Pancreas (tissue), 10 donors: ENCODE measurements at regions not wholly inside any gene's neighbourhood (a gene's known extent, or its start where the extent isn't known, plus 50 kb on each side); places are given as distances from the start of the nearest gene placed in this dataset.

Experiments used
- ATAC-seq, 4 donors: fragments of 200-7000 bp; cut with Tn5 transposase; one replicate each; pipeline versions ENCODE4 v1.8.0 to v1.9.1; 2020; ENCODE audit warnings: mild to moderate bottlenecking in 4 of 4, moderate library complexity in 4 of 4
- DNase-seq, 6 donors: peaks; one replicate each; pipeline ENCODE4 v3.0.0-alpha.2; 2020
- FAIRE-seq: peaks from 2 replicates; lab custom pipeline; 2012; peaks lifted over from hg19 to GRCh38; lab: Jason Lieb, UNC
- H3K27ac ChIP-seq, 4 donors: fragments of 200-600 bp; sonication (generic); 1 replicate in 3 of 4; 2 replicates in 1 of 4; pipeline versions ENCODE4 v1.5.0 to v1.8.0; 2020
- H3K27me3 ChIP-seq, 4 donors: fragments of 200-600 bp; one replicate each; pipeline ENCODE4 v1.8.0; 2021
- H3K36me3 ChIP-seq, 3 donors: fragments of 200-600 bp; sonication (generic) in 1 of 3; one replicate each; pipeline versions ENCODE4 v1.5.0 to v1.8.0; 2020 to 2021
- H3K4me1 ChIP-seq, 3 donors: fragments of 200-600 bp; one replicate each; pipeline ENCODE4 v1.8.0; 2021
- H3K4me3 ChIP-seq, 4 donors: fragments of 200-600 bp; sonication (generic) in 2 of 4; one replicate each; pipeline versions ENCODE4 v1.5.0 to v1.8.0; 2020 to 2021
- H3K9me3 ChIP-seq, 4 donors: fragments of 200-600 bp; one replicate each; pipeline ENCODE4 v1.8.0; 2021
- WGBS, 2 donors: extraction: QIAGEN DNeasy Blood & Tissue Kit; methylation state at CpG; one replicate each; pipeline ENCODE4 v1.1.7; 2013; 5-methylcytosine and 5-hydroxymethylcytosine counted together
- intact Hi-C, 3 donors: fragments of 100-400 bp; cut with DNase I; formaldehyde crosslinking; loops; one replicate each; pipeline versions ENCODE4 v1.11.1 to v1.14.2; 2022
- TF ChIP-seq, protein P1 (sequence below), 4 donors: fragments of 200-600 bp; sonication (generic) in 3 of 4; IDR thresholded peaks; one replicate each; pipeline versions ENCODE4 v1.5.0 to v1.8.0; 2021; ENCODE audit warnings: antibody characterized with exemption in 4 of 4
- donor health status: healthy with polysubstance abuse.
- donor health status: DM: no; HTN: no; CAD: no; lungs with moderate emphysema.
- donor health status: DM: no; HTN: no; CAD: no.
- donor health status: control.
- donor health status: control.
- donor health status: Bipolar disorder and iron deficiency.
- donor health status: DM: yes; HTN: yes; CAD: no.
- donor health status: DM: no; HTN: no; CAD: no.
- donor health status: DM: no; HTN: no; CAD: no.
- donor health status: DM: yes; HTN: yes; CAD: no.

GRCh38 chr2:146392631-146393030, 1452.2 kb upstream of the ACVR2A start:
- DNase-seq (no peak), FAIRE-seq (no peak), ATAC-seq (no peak)
- intact Hi-C loops = no loop called here
- Histone ChIP-seq H3K27me3 (no peaks in the 10 kb centered on the region), H3K4me1 (no peaks in the 10 kb centered on the region), H3K27ac (no peak overlapping the region), H3K9me3 (no peaks in the 10 kb centered on the region), H3K4me3 (no peak overlapping the region), H3K36me3 (no peaks in the 10 kb centered on the region)
- WGBS, 2 donors = 75 to 76% methylated on average over 8 of the region's 8 CpGs
- TF ChIP-seq, protein P1, sequence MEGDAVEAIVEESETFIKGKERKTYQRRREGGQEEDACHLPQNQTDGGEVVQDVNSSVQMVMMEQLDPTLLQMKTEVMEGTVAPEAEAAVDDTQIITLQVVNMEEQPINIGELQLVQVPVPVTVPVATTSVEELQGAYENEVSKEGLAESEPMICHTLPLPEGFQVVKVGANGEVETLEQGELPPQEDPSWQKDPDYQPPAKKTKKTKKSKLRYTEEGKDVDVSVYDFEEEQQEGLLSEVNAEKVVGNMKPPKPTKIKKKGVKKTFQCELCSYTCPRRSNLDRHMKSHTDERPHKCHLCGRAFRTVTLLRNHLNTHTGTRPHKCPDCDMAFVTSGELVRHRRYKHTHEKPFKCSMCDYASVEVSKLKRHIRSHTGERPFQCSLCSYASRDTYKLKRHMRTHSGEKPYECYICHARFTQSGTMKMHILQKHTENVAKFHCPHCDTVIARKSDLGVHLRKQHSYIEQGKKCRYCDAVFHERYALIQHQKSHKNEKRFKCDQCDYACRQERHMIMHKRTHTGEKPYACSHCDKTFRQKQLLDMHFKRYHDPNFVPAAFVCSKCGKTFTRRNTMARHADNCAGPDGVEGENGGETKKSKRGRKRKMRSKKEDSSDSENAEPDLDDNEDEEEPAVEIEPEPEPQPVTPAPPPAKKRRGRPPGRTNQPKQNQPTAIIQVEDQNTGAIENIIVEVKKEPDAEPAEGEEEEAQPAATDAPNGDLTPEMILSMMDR (IDR thresholded peaks at IDR 0.05) = no peak

- no peak for DNase-seq
- no peaks in the 10 kb centered on the region for H3K36me3 ChIP-seq
Observed at GRCh38 chr2:146392186-146392585, 1452.6 kb upstream of the ACVR2A start.

DNA sequence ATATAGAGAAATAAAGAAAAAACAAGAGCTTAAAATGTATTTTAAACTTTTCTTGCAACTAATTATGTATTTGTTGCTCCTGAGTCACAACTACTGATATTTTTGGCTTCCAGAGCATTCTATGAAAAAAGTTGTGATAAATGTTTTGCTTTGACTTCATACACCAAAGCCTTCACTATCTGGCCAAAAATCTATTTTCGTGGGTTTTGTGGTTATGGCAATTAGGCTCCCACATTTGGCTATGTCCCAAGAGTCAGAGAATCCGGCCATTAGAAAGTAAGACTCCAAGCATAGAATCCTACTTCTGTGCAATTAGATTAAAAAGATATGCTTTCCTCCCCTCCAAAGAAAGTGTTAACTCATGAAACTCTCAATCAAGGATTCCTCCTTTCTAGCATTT, 1456.1 kb upstream of the ACVR2A start:
- DNase-seq = no peak
- Histone ChIP-seq H3K4me1 (no peaks in the 10 kb centered on the region), H3K9me3 (no peaks in the 10 kb centered on the region), H3K27ac (no peak overlapping the region), H3K36me3 (no peaks in the 10 kb centered on the region), H3K4me3 (no peak overlapping the region), H3K27me3 (no peaks in the 10 kb centered on the region)
- intact Hi-C loops = no loop called here
- TF ChIP-seq, protein P1 (IDR thresholded peaks at IDR 0.05) = no peak
- FAIRE-seq = no peak
- WGBS, 2 donors = 62 to 64% methylated on average over 2 of the region's 2 CpGs
- ATAC-seq = no peak

More at GRCh38 chr2:146392186-146392585, 1452.6 kb upstream of the ACVR2A start:
- TF ChIP-seq, protein P1 (IDR thresholded peaks at IDR 0.05) = no peak
- WGBS, 2 donors = 76 to 90% methylated on average over 10 of the region's 10 CpGs
- H3K27me3 ChIP-seq = no peaks in the 10 kb centered on the region
- H3K27ac ChIP-seq = no peak overlapping the region
- intact Hi-C loops = no loop called here
- FAIRE-seq = no peak
- no peaks in the 10 kb centered on the region for H3K4me1 ChIP-seq
- H3K9me3 ChIP-seq = no peaks in the 10 kb centered on the region
- no peak for ATAC-seq
- no peak overlapping the region for H3K4me3 ChIP-seq

DNA sequence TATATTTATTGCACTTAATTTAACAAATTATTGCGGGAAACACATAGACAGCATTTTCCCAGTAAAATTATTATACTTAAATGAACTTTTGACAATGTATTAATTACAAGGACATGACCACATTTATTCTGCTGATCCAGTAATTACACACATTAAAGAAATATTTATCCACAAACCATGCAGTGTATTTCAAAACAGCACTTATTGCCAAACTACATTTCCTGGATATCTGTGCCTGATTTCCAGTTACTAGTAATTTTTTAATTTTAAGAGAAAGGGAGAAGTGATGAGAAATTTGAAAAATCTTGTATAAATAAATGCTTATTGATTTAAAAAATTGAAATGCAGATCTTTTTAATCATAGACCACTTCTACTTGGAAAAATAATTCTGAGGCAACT, 1458.7 kb upstream of the ACVR2A start:
- DNase-seq (no peak), FAIRE-seq (no peak), ATAC-seq (no peak)
- TF ChIP-seq, protein P1 (IDR thresholded peaks at IDR 0.05) = no peak
- Histone ChIP-seq H3K27ac (no peak overlapping the region), H3K36me3 (no peaks in the 10 kb centered on the region), H3K4me3 (no peak overlapping the region), H3K4me1 (no peaks in the 10 kb centered on the region), H3K9me3 (no peaks in the 10 kb centered on the region), H3K27me3 (no peaks in the 10 kb centered on the region)
- intact Hi-C loops = no loop called here
- 76 to 83% methylated on average over 1 of the region's 1 CpG for WGBS, 2 donors

- Histone ChIP-seq H3K27ac (no peak overlapping the region), H3K36me3 (no peaks in the 10 kb centered on the region), H3K4me1 (no peaks in the 10 kb centered on the region), H3K4me3 (no peak overlapping the region), H3K9me3 (no peaks in the 10 kb centered on the region), H3K27me3 (no peaks in the 10 kb centered on the region)
- TF ChIP-seq, protein P1 (IDR thresholded peaks at IDR 0.05) = no peak
- intact Hi-C loops = no loop called here
- 77 to 88% methylated on average over 5 of the region's 5 CpGs for WGBS, 2 donors
- DNase-seq (no peak), ATAC-seq (no peak), FAIRE-seq (no peak)
Observed at GRCh38 chr2:146385031-146385430, 1459.8 kb upstream of the ACVR2A start.
